CD14-positive monocyte (primary cell): ENCODE measurements at regions not wholly inside any gene's neighbourhood (a gene's known extent, or its start where the extent isn't known, plus 50 kb on each side); places are given as distances from the start of the nearest gene placed in this dataset.
"Not testable (repeated sequence)": the region's sequence is repeated elsewhere in the genome, so short reads cannot be mapped to it uniquely, and the experiment has no call there.

Source experiments
- DNase-seq, 3 donors: peaks; one replicate each; pipeline ENCODE4 v3.0.0-alpha.2; 2011 to 2022
- H2AFZ ChIP-seq: 2 replicates; pipeline ENCODE4 v1.6.0; 2012; ENCODE audit warnings: mild to moderate bottlenecking, low read depth, low read length, inconsistent platforms; ENCODE audit not compliant: insufficient read depth, poor library complexity, severe bottlenecking
- H3K27ac ChIP-seq, 2 donors: 1 replicate in 1 of 2; 2 replicates in 1 of 2; pipeline ENCODE4 v1.5.1; 2012 to 2013; ENCODE audit warnings: low read length in 2 of 2, control low read depth in 1 of 2, inconsistent platforms in 1 of 2, low read depth in 1 of 2, mild to moderate bottlenecking in 1 of 2
- H3K27me3 ChIP-seq, 2 donors: one replicate each; pipeline versions ENCODE4 v1.6.0 to v1.6.1; 2011 to 2013; ENCODE audit warnings: low read length in 2 of 2; ENCODE audit not compliant: control insufficient read depth in 2 of 2, insufficient read depth in 2 of 2
- H3K36me3 ChIP-seq, 2 donors: replicated peaks in 1 of 2; 1 replicate in 1 of 2; 2 replicates in 1 of 2; pipeline versions ENCODE4 v1.5.1 to v1.6.1; 2012 to 2013; ENCODE audit warnings: low read length in 2 of 2, control low read depth in 1 of 2, inconsistent platforms in 1 of 2, mild to moderate bottlenecking in 1 of 2; ENCODE audit not compliant: insufficient read depth in 2 of 2, control insufficient read depth in 1 of 2
- H3K4me1 ChIP-seq, 2 donors: 1 replicate in 1 of 2; 2 replicates in 1 of 2; pipeline versions ENCODE4 v1.5.1 to v1.6.1; 2012 to 2013; ENCODE audit warnings: low read length in 2 of 2, control low read depth in 1 of 2, inconsistent platforms in 1 of 2, mild to moderate bottlenecking in 1 of 2, moderate library complexity in 1 of 2; ENCODE audit not compliant: insufficient read depth in 2 of 2, control insufficient read depth in 1 of 2
- H3K4me2 ChIP-seq: replicated peaks from 2 replicates; pipeline ENCODE3; 2012; ENCODE audit warnings: low read length, moderate library complexity, mild to moderate bottlenecking; ENCODE audit not compliant: poor library complexity, severe bottlenecking; ENCODE audit errors: extremely low read depth
- H3K4me3 ChIP-seq, 3 experiments: fragments of 200-600 bp in 1 of 3; sonication (generic) in 1 of 3; replicated peaks in 1 of 3; 1 replicate in 2 of 3; 2 replicates in 1 of 3; pipeline ENCODE4 v1.5.1; 2011 to 2013; ENCODE audit warnings: low read length in 3 of 3, mild to moderate bottlenecking in 3 of 3, control low read depth in 2 of 3, low read depth in 2 of 3, inconsistent platforms in 1 of 3, moderate library complexity in 1 of 3
- H3K79me2 ChIP-seq: 2 replicates; pipeline ENCODE4 v1.6.0; 2012; ENCODE audit warnings: mild to moderate bottlenecking, control low read depth, inconsistent platforms, low read length, moderate library complexity; ENCODE audit not compliant: insufficient read depth
- H3K9ac ChIP-seq: 2 replicates; pipeline ENCODE4 v1.6.0; 2017; ENCODE audit warnings: low read length, mild to moderate bottlenecking; ENCODE audit not compliant: insufficient read depth, poor library complexity, severe bottlenecking
- H3K9me3 ChIP-seq, 2 donors: replicated peaks in 1 of 2; 1 replicate in 1 of 2; 2 replicates in 1 of 2; pipeline versions ENCODE4 v1.5.1 to v1.6.1; 2012 to 2013; ENCODE audit warnings: low read length in 2 of 2, control low read depth in 1 of 2; ENCODE audit not compliant: control insufficient read depth in 1 of 2, insufficient read depth in 1 of 2
- H4K20me1 ChIP-seq: 2 replicates; pipeline ENCODE4 v1.6.0; 2012; ENCODE audit warnings: mild to moderate bottlenecking, low read length, control low read depth, moderate library complexity; ENCODE audit not compliant: insufficient read depth
- H3K27ac Mint-ChIP-seq, 7 donors: one replicate each; pipeline ENCODE4 v1.8.0; 2020; ENCODE audit warnings: mild to moderate bottlenecking in 7 of 7, mixed read lengths in 7 of 7, moderate library complexity in 6 of 7, inconsistent platforms in 2 of 7
- H3K27me3 Mint-ChIP-seq, 3 donors: one replicate each; pipeline ENCODE4 v1.8.0; 2021 to 2022; ENCODE audit warnings: low read depth in 3 of 3, mild to moderate bottlenecking in 3 of 3, mixed read lengths in 3 of 3, moderate library complexity in 3 of 3, inconsistent platforms in 1 of 3
- H3K36me3 Mint-ChIP-seq, 2 donors: one replicate each; pipeline ENCODE4 v1.8.0; 2020; ENCODE audit warnings: mixed read lengths in 2 of 2, inconsistent platforms in 1 of 2, mild to moderate bottlenecking in 1 of 2
- H3K4me1 Mint-ChIP-seq: one replicate; pipeline ENCODE4 v1.8.0; 2020; ENCODE audit warnings: mild to moderate bottlenecking, mixed read lengths
- H3K4me3 Mint-ChIP-seq, 2 donors: one replicate each; pipeline ENCODE4 v1.8.0; 2020; ENCODE audit warnings: mild to moderate bottlenecking in 2 of 2, mixed read lengths in 2 of 2, moderate library complexity in 1 of 2
- H3K9me3 Mint-ChIP-seq, 7 donors: one replicate each; pipeline ENCODE4 v1.8.0; 2020 to 2022; ENCODE audit warnings: mixed read lengths in 7 of 7, mild to moderate bottlenecking in 6 of 7, moderate library complexity in 6 of 7, inconsistent platforms in 2 of 7
- CTCF ChIP-seq: fragments of 200-600 bp; IDR thresholded peaks from one replicate; pipeline ENCODE4 v1.8.0; 2022; ENCODE audit warnings: antibody characterized with exemption, mild to moderate bottlenecking
- WGBS: methylation state at CpG from one replicate; pipeline ENCODE4 v1.1.5; 2013; ENCODE audit warnings: missing lambda C conversion rate; ENCODE audit not compliant: insufficient coverage; 5-methylcytosine and 5-hydroxymethylcytosine counted together
- intact Hi-C, 2 donors: fragments of 100-400 bp; cut with micrococcal nuclease; formaldehyde crosslinking; loops; one replicate each; pipeline versions ENCODE4 v1.15.0 to v1.15.1; 2023

GRCh38 chr12:112711026-112711425 is 80.5 kb upstream of the RPH3A start:
- Mint-ChIP-seq H3K9me3 (peaks cover 0 to 4% (median 3%) of the 10 kb centered on the region in 7 donors), H3K27ac (no peak overlapping the region)
- WGBS, result 100% methylated on average over 1 of the region's 3 CpGs

GRCh38 chr12:112711507-112711906 is 80.0 kb upstream of the RPH3A start:
- H3K27me3 Mint-ChIP-seq, result peaks cover 1 to 6% (median 2%) of the 10 kb centered on the region in 3 donors
- no peaks in the 10 kb centered on the region for H3K27me3 ChIP-seq
- H3K4me3 ChIP-seq, result no peak overlapping the region
- no peaks in the 10 kb centered on the region for H3K36me3 Mint-ChIP-seq
- no peak overlapping the region for H3K4me3 Mint-ChIP-seq
- H3K4me1 Mint-ChIP-seq, result no peaks in the 10 kb centered on the region
- H3K27ac ChIP-seq, result no peak overlapping the region
- H3K79me2 ChIP-seq, result no peaks in the 10 kb centered on the region
- H3K4me2 ChIP-seq, result no peak overlapping the region
- no peak for DNase-seq
- H3K36me3 ChIP-seq, result no peaks in the 10 kb centered on the region
- peak overlapping the region in 1 of 7 donors; percentile 46 for H3K27ac Mint-ChIP-seq
- H2AFZ ChIP-seq, result no peak overlapping the region
- no peak overlapping the region for H3K9ac ChIP-seq
- H3K9me3 ChIP-seq, result no peaks in the 10 kb centered on the region
- WGBS, result 72% methylated on average over 2 of the region's 5 CpGs
- peaks cover 0 to 4% (median 3%) of the 10 kb centered on the region in 7 donors for H3K9me3 Mint-ChIP-seq
- no peaks in the 10 kb centered on the region for H3K4me1 ChIP-seq
- H4K20me1 ChIP-seq, result no peaks in the 10 kb centered on the region
- intact Hi-C loops, result no loop called here
- TF ChIP-seq CTCF, result no peak

More at GRCh38 chr12:112711026-112711425, 80.5 kb upstream of the RPH3A start:
- Histone ChIP-seq H3K79me2 (no peaks in the 10 kb centered on the region), H3K27ac (no peak overlapping the region), H3K4me1 (no peaks in the 10 kb centered on the region), H3K4me2 (no peak overlapping the region), H2AFZ (no peak overlapping the region), H3K36me3 (no peaks in the 10 kb centered on the region), H3K9ac (no peak overlapping the region), H4K20me1 (no peaks in the 10 kb centered on the region), H3K4me3 (no peak overlapping the region), H3K27me3 (peaks cover 0 to 1% of the 10 kb centered on the region in 2 donors), H3K9me3 (no peaks in the 10 kb centered on the region)
- Mint-ChIP-seq H3K27me3 (peaks cover 1 to 6% (median 4%) of the 10 kb centered on the region in 3 donors), H3K4me1 (no peaks in the 10 kb centered on the region), H3K36me3 (no peaks in the 10 kb centered on the region), H3K4me3 (no peak overlapping the region)
- no peak for DNase-seq
- TF ChIP-seq CTCF, result no peak
- intact Hi-C loops, result no loop called here

GRCh38 chr12:112712751-112713150 is 78.8 kb upstream of the RPH3A start:
- DNase-seq, H3K27me3 Mint-ChIP-seq, H3K4me1 Mint-ChIP-seq, H3K79me2 ChIP-seq, H3K36me3 Mint-ChIP-seq, H2AFZ ChIP-seq, H3K27me3 ChIP-seq, H4K20me1 ChIP-seq, H3K4me3 Mint-ChIP-seq, H3K36me3 ChIP-seq, H3K9ac ChIP-seq, H3K27ac ChIP-seq, H3K9me3 ChIP-seq, H3K4me2 ChIP-seq, H3K9me3 Mint-ChIP-seq, H3K4me3 ChIP-seq, H3K4me1 ChIP-seq, intact Hi-C loops: not testable (repeated sequence)
- WGBS, result no CpG with 5 or more reads among the region's 2 CpGs
- peak overlapping the region in 2 of 7 donors; percentile 27 to 47 for H3K27ac Mint-ChIP-seq
